ENCODE measurements at regions not wholly inside any gene's neighbourhood (a gene's known extent, or its start where the extent isn't known, plus 50 kb on each side); places are given as distances from the start of the nearest gene placed in this dataset.

DNA sequence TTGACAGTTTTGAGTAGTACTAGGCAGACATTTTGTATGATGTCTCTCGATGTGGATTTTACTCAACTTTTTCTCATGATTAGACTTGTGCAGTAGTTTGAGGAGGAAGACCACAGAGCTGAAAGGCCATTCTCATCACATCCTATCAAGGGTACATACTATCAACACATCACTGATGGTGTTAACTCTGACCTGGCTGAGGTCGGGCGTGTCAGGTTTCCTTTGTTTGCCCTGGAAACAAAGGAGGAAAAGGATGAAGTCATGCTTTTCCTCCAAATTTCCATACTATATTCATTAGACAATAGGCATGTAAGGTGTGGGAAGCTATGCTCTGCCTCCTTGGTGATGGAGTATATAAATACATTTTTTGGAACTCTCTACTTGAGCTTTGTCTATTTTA lies 211.1 kb downstream of the DSEL start:
- TF ChIP-seq CTCF (conservative IDR thresholded peaks at IDR 0.05; ENCODE audit: low read depth, low read length): no peak
- no peak for DNase-seq (ENCODE audit: low read depth)
- no peak overlapping the region for H3K4me3 ChIP-seq (ENCODE audit: low read length)

GRCh38 chr18:67302043-67302442 lies 214.5 kb downstream of the DSEL start:
- H3K4me3 ChIP-seq (ENCODE audit: low read length): no peak overlapping the region
- DNase-seq (ENCODE audit: low read depth): no peak
- TF ChIP-seq CTCF (conservative IDR thresholded peaks at IDR 0.05; ENCODE audit: low read depth, low read length): no peak

GRCh38 chr18:67301592-67301991 lies 214.9 kb downstream of the DSEL start:
- H3K4me3 ChIP-seq (ENCODE audit: low read length): no peak overlapping the region
- DNase-seq (ENCODE audit: low read depth): no peak
- no peak for TF ChIP-seq CTCF (conservative IDR thresholded peaks at IDR 0.05; ENCODE audit: low read depth, low read length)

DNA sequence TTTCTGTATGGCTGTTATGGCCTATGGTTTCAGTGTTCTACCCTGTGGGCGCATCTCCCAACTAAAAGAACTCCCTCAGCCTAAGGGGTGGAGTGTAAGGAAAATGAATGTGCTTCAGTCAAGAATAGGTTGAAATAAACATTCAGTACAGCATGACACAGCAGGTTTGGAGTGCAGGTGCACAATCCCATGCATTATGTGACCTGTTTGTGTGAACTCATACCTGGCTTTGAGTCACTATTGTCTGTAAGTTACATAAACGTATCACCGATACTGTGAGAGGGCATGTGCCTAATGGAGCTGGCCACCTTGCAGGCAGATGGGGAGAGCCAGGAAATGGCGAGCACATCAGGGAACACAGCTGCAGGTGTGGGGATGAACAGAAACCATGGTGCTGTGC lies 216.0 kb downstream of the DSEL start:
- TF ChIP-seq CTCF (conservative IDR thresholded peaks at IDR 0.05; ENCODE audit: low read depth, low read length): no peak
- no peak overlapping the region for H3K4me3 ChIP-seq (ENCODE audit: low read length)
- no peak for DNase-seq (ENCODE audit: low read depth)

DNA sequence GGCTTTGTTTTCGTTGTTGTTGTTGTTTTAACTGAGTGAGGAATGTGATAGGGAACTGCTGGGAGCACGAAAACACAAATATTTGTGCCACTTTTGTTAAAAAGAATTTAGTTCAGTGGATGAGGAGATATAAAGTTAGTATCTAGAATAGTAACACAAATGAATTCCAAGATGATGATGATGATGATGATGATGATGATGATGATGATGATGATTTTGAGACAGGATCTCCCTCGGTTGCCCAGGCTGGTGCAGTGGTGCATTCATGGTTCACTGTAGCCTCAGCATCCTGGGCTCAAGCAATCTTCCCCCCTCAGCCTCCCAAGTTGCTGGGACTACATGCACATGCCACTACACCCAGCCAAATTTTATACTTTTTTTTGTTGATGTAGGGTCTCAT lies 223.7 kb downstream of the DSEL start:
- TF ChIP-seq CTCF (conservative IDR thresholded peaks at IDR 0.05; ENCODE audit: low read depth, low read length): no peak
- H3K4me3 ChIP-seq (ENCODE audit: low read length): no peak overlapping the region
- DNase-seq (ENCODE audit: low read depth): no peak

- DNase-seq (ENCODE audit: low read depth): no peak
- H3K4me3 ChIP-seq (ENCODE audit: low read length): no peak overlapping the region
- TF ChIP-seq CTCF (conservative IDR thresholded peaks at IDR 0.05; ENCODE audit: low read depth, low read length): no peak
These were observed 226.1 kb downstream of the DSEL start for GRCh38 chr18:67290421-67290820.

DNA sequence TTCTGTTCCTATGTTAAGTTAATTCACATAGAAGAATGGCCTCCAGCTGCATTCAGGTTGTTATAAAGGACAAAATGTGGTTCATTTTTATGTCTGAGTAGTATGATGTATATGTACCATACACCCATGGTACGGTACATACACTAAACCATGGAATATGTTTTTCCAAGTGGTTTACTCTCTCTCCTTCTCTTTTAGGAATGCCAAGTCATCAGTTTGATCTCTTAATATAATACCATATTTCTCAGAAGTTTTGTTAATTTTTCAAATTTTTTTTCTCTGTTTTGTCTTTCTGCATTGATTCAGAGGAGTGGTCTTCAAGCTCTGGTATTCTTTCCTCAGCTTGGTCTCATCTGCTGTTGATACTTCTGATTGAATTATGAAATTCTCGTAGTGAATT lies 230.9 kb downstream of the DSEL start:
- H3K4me3 ChIP-seq (ENCODE audit: low read length): no peak overlapping the region
- no peak for TF ChIP-seq CTCF (conservative IDR thresholded peaks at IDR 0.05; ENCODE audit: low read depth, low read length)
- DNase-seq (ENCODE audit: low read depth): no peak
